ENCODE measurements at regions not wholly inside any gene's neighbourhood (a gene's known extent, or its start where the extent isn't known, plus 50 kb on each side); places are given as distances from the start of the nearest gene placed in this dataset.

GRCh38 chr13:79185580-79185979 is 220.5 kb downstream of the RBM26 start:
- TF ChIP-seq CTCF (IDR thresholded peaks at IDR 0.05; ENCODE audit: low read depth, low read length, poor library complexity, severe bottlenecking) (no peak), EZH2phosphoT487 (IDR thresholded peaks at IDR 0.05; ENCODE audit: borderline replicate concordance, low read length) (no peak)
